HepG2 (cell line): ENCODE measurements at regions not wholly inside any gene's neighbourhood (a gene's known extent, or its start where the extent isn't known, plus 50 kb on each side); places are given as distances from the start of the nearest gene placed in this dataset.

Experiments used
- CC2D1A ChIP-seq: sonication (generic); formaldehyde crosslinking; IDR thresholded peaks from 2 replicates; pipeline ENCODE4 v1.8.1; 2023; ENCODE audit warnings: mild to moderate bottlenecking, missing genetic modification reagents
- HNRNPL ChIP-seq: fragments of 200-400 bp; formaldehyde crosslinking; IDR thresholded peaks from 2 replicates; pipeline ENCODE4 v1.6.1; 2017; ENCODE audit warnings: mild to moderate bottlenecking, low read depth, low read length
- TAF1 ChIP-seq: sonication (generic); formaldehyde crosslinking; IDR thresholded peaks from 2 replicates; pipeline ENCODE4 v1.4.0; 2020; ENCODE audit warnings: missing genetic modification reagents
- ZNF430 ChIP-seq: sonication (generic); formaldehyde crosslinking; IDR thresholded peaks from 2 replicates; pipeline ENCODE4 v1.9.0; 2021; ENCODE audit warnings: mild to moderate bottlenecking, missing genetic modification reagents
- ZNF878 ChIP-seq: sonication (generic); formaldehyde crosslinking; IDR thresholded peaks from 2 replicates; pipeline ENCODE4 v1.8.1; 2023; ENCODE audit warnings: mild to moderate bottlenecking, missing genetic modification reagents, moderate library complexity
- TF ChIP-seq, protein P1 (sequence below): sonication (generic); formaldehyde crosslinking; IDR thresholded peaks from 2 replicates; pipeline ENCODE4 v1.4.0; 2020; ENCODE audit warnings: missing genetic modification reagents, borderline replicate concordance
- TF ChIP-seq, protein P2 (sequence below): sonication (generic); formaldehyde crosslinking; IDR thresholded peaks from 2 replicates; pipeline ENCODE4 v1.5.0; 2020; ENCODE audit warnings: mild to moderate bottlenecking, missing genetic modification reagents, moderate library complexity
- TF ChIP-seq, protein P3 (sequence below): IDR thresholded peaks from 2 replicates; pipeline ENCODE4 v1.6.1; 2016
- TF ChIP-seq, protein P4 (sequence below), 2 experiments: IDR thresholded peaks; 2 replicates each; pipeline ENCODE4 v1.6.1; 2011 to 2012; ENCODE audit warnings: low read length in 2 of 2, borderline replicate concordance in 1 of 2, low read depth in 1 of 2, mild to moderate bottlenecking in 1 of 2, moderate library complexity in 1 of 2

DNA sequence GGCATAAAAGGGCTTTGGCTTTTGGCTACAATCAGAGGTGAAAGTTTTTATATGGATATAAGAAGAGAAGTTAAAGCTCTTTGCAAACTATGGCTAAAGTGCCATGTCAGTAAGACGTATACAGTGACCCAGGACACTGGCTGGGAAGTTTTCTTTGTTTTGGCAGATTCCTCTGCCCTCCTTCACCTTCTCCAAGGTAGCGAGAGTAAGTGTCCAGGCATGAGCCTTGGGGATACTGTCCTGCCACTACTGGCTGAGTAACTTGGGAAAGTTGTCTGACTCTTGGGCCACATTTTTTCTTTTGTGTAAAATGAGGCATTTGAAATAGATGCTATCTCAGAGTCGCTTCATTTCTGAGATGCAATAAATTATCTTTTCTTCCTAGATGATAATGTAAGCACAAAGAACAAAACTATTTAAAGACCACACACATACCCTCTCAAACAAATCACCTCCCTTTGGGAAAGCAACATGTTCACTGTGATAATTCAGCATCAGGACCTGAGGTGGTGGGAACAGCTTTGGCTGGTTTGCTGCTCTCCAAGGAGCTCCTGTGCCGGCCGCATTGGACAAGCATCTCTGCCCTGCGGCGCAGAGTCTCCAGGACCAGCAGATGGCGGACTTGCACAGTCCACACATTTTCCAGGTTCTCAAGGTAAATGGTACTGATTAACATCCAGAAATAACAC, 106.3 kb downstream of the PTCSC3 start:
- TF ChIP-seq CC2D1A (CRISPR knock-in tag) (peak; percentile 84; the same call in 1 of the 2 replicates), TAF1 (CRISPR knock-in tag) (no peak), HNRNPL (no peak), ZNF878 (CRISPR knock-in tag) (no peak), ZNF430 (CRISPR knock-in tag) (0 out of 2 replicates have a peak, but pooled peaks have one; percentile 25)
- TF ChIP-seq, protein P1, sequence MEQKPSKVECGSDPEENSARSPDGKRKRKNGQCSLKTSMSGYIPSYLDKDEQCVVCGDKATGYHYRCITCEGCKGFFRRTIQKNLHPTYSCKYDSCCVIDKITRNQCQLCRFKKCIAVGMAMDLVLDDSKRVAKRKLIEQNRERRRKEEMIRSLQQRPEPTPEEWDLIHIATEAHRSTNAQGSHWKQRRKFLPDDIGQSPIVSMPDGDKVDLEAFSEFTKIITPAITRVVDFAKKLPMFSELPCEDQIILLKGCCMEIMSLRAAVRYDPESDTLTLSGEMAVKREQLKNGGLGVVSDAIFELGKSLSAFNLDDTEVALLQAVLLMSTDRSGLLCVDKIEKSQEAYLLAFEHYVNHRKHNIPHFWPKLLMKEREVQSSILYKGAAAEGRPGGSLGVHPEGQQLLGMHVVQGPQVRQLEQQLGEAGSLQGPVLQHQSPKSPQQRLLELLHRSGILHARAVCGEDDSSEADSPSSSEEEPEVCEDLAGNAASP (CRISPR knock-in tag): peak; percentile 77; the same call in 1 of the 2 replicates
- TF ChIP-seq, protein P2, sequence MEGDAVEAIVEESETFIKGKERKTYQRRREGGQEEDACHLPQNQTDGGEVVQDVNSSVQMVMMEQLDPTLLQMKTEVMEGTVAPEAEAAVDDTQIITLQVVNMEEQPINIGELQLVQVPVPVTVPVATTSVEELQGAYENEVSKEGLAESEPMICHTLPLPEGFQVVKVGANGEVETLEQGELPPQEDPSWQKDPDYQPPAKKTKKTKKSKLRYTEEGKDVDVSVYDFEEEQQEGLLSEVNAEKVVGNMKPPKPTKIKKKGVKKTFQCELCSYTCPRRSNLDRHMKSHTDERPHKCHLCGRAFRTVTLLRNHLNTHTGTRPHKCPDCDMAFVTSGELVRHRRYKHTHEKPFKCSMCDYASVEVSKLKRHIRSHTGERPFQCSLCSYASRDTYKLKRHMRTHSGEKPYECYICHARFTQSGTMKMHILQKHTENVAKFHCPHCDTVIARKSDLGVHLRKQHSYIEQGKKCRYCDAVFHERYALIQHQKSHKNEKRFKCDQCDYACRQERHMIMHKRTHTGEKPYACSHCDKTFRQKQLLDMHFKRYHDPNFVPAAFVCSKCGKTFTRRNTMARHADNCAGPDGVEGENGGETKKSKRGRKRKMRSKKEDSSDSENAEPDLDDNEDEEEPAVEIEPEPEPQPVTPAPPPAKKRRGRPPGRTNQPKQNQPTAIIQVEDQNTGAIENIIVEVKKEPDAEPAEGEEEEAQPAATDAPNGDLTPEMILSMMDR (CRISPR knock-in tag): peak; percentile 98
- TF ChIP-seq, protein P3, sequence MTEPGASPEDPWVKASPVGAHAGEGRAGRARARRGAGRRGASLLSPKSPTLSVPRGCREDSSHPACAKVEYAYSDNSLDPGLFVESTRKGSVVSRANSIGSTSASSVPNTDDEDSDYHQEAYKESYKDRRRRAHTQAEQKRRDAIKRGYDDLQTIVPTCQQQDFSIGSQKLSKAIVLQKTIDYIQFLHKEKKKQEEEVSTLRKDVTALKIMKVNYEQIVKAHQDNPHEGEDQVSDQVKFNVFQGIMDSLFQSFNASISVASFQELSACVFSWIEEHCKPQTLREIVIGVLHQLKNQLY (CRISPR knock-in tag): no peak
- TF ChIP-seq, protein P4, sequence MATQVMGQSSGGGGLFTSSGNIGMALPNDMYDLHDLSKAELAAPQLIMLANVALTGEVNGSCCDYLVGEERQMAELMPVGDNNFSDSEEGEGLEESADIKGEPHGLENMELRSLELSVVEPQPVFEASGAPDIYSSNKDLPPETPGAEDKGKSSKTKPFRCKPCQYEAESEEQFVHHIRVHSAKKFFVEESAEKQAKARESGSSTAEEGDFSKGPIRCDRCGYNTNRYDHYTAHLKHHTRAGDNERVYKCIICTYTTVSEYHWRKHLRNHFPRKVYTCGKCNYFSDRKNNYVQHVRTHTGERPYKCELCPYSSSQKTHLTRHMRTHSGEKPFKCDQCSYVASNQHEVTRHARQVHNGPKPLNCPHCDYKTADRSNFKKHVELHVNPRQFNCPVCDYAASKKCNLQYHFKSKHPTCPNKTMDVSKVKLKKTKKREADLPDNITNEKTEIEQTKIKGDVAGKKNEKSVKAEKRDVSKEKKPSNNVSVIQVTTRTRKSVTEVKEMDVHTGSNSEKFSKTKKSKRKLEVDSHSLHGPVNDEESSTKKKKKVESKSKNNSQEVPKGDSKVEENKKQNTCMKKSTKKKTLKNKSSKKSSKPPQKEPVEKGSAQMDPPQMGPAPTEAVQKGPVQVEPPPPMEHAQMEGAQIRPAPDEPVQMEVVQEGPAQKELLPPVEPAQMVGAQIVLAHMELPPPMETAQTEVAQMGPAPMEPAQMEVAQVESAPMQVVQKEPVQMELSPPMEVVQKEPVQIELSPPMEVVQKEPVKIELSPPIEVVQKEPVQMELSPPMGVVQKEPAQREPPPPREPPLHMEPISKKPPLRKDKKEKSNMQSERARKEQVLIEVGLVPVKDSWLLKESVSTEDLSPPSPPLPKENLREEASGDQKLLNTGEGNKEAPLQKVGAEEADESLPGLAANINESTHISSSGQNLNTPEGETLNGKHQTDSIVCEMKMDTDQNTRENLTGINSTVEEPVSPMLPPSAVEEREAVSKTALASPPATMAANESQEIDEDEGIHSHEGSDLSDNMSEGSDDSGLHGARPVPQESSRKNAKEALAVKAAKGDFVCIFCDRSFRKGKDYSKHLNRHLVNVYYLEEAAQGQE (IDR thresholded peaks at IDR 0.05; ENCODE audit: borderline replicate concordance in 1 of 2, low read depth in 1 of 2, low read length in 2 of 2): no peak
